Karpas-422 (cell line): ENCODE measurements at regions not wholly inside any gene's neighbourhood (a gene's known extent, or its start where the extent isn't known, plus 50 kb on each side); places are given as distances from the start of the nearest gene placed in this dataset.

Source experiments
- DNase-seq: peaks from one replicate; pipeline ENCODE4 v3.0.0-alpha.2; 2015
- H2AFZ ChIP-seq: fragments of 200-600 bp; sonication (generic); 2 replicates; pipeline ENCODE4 v1.6.1; 2014; ENCODE audit warnings: antibody characterized with exemption, low read length, mixed read lengths
- H3K27ac ChIP-seq: fragments of 200-600 bp; sonication (generic); 2 replicates; pipeline ENCODE4 v1.5.1; 2014; ENCODE audit warnings: mild to moderate bottlenecking, low read length, moderate library complexity
- H3K27me3 ChIP-seq: fragments of 200-600 bp; sonication (generic); 2 replicates; pipeline ENCODE4 v1.6.1; 2014; ENCODE audit warnings: low read length, mixed read lengths
- H3K36me3 ChIP-seq: fragments of 200-600 bp; sonication (generic); 2 replicates; pipeline ENCODE4 v1.6.1; 2014; ENCODE audit warnings: low read length, mixed read lengths; ENCODE audit not compliant: insufficient read depth
- H3K4me1 ChIP-seq: fragments of 200-600 bp; sonication (generic); 2 replicates; pipeline ENCODE4 v1.6.1; 2014; ENCODE audit warnings: mild to moderate bottlenecking, low read length, mixed read lengths
- H3K4me2 ChIP-seq: fragments of 200-600 bp; sonication (generic); 2 replicates; pipeline ENCODE4 v1.6.1; 2014; ENCODE audit warnings: low read length, low read depth, mild to moderate bottlenecking; ENCODE audit not compliant: poor library complexity, severe bottlenecking
- H3K4me3 ChIP-seq: fragments of 200-600 bp; sonication (generic); 2 replicates; pipeline ENCODE4 v1.5.1; 2014; ENCODE audit warnings: mild to moderate bottlenecking, antibody characterized with exemption, low read length, mixed read lengths
- H3K79me2 ChIP-seq: fragments of 200-600 bp; sonication (generic); 2 replicates; pipeline ENCODE4 v1.6.1; 2014; ENCODE audit warnings: mild to moderate bottlenecking, low read length, mixed read lengths
- H3K9ac ChIP-seq: fragments of 200-600 bp; sonication (generic); 2 replicates; pipeline ENCODE4 v1.6.0; 2014; ENCODE audit warnings: low read length
- H3K9me2 ChIP-seq: fragments of 200-600 bp; sonication (generic), shearing (Covaris generic); replicated peaks from 2 replicates; pipeline ENCODE4 v1.6.0; 2014; ENCODE audit warnings: mild to moderate bottlenecking, low read length, moderate library complexity; ENCODE audit not compliant: insufficient read depth
- H3K9me3 ChIP-seq: fragments of 300-700, 200-600 bp; sonication (generic); 2 replicates; pipeline ENCODE4 v1.6.1; 2014; ENCODE audit warnings: low read length, mixed read lengths
- H4K20me1 ChIP-seq: fragments of 200-600 bp; sonication (generic); 2 replicates; pipeline ENCODE4 v1.6.1; 2014; ENCODE audit warnings: mild to moderate bottlenecking, antibody characterized with exemption, low read length, low read depth; ENCODE audit not compliant: insufficient read depth

- H3K27me3 ChIP-seq = no peaks in the 10 kb centered on the region
- peaks cover 8% of the 10 kb centered on the region for H3K4me1 ChIP-seq
- no peaks in the 10 kb centered on the region for H3K79me2 ChIP-seq
- no peak overlapping the region for H3K27ac ChIP-seq
- no peak overlapping the region for H3K9ac ChIP-seq
- H4K20me1 ChIP-seq = no peaks in the 10 kb centered on the region
- no peaks in the 10 kb centered on the region for H3K36me3 ChIP-seq
- no peak for DNase-seq
- H2AFZ ChIP-seq = no peak overlapping the region
- H3K4me2 ChIP-seq = no peak overlapping the region
- no peaks in the 10 kb centered on the region for H3K9me2 ChIP-seq
- H3K9me3 ChIP-seq = no peaks in the 10 kb centered on the region
- no peak overlapping the region for H3K4me3 ChIP-seq
These were observed 65.5 kb upstream of the LAS1L start for GRCh38 chrX:65600106-65600505.

GRCh38 chrX:65598559-65599147 is 64.1 kb upstream of the LAS1L start:
- Histone ChIP-seq H3K9me2 (no peaks in the 10 kb centered on the region), H3K4me1 (peaks cover 8% of the 10 kb centered on the region), H3K4me3 (no peak overlapping the region), H3K79me2 (no peaks in the 10 kb centered on the region), H3K9ac (no peak overlapping the region), H3K27ac (no peak overlapping the region), H3K27me3 (no peaks in the 10 kb centered on the region), H3K9me3 (no peaks in the 10 kb centered on the region), H4K20me1 (no peaks in the 10 kb centered on the region), H3K36me3 (no peaks in the 10 kb centered on the region), H2AFZ (no peak overlapping the region), H3K4me2 (no peak overlapping the region)
- no peak for DNase-seq

GRCh38 chrX:65596270-65597034 is 61.9 kb upstream of the LAS1L start:
- no peak overlapping the region for H3K27ac ChIP-seq
- no peaks in the 10 kb centered on the region for H3K79me2 ChIP-seq
- no peak overlapping the region for H3K4me2 ChIP-seq
- H4K20me1 ChIP-seq = no peaks in the 10 kb centered on the region
- no peak overlapping the region for H3K9ac ChIP-seq
- H3K9me3 ChIP-seq = no peaks in the 10 kb centered on the region
- H3K27me3 ChIP-seq = no peaks in the 10 kb centered on the region
- no peak overlapping the region for H3K4me3 ChIP-seq
- DNase-seq = no peak
- H3K36me3 ChIP-seq = no peaks in the 10 kb centered on the region
- H2AFZ ChIP-seq = peak overlapping the region; percentile 94
- no peaks in the 10 kb centered on the region for H3K9me2 ChIP-seq
- H3K4me1 ChIP-seq = peaks cover 8% of the 10 kb centered on the region

- peaks cover 8% of the 10 kb centered on the region for H3K4me1 ChIP-seq
- H2AFZ ChIP-seq = peak overlapping the region; percentile 94
These were observed 60.9 kb upstream of the LAS1L start for GRCh38 chrX:65595460-65595876.

GRCh38 chrX:65591206-65591605 is 56.6 kb upstream of the LAS1L start:
- peaks cover 7% of the 10 kb centered on the region for H3K4me1 ChIP-seq
- no peaks in the 10 kb centered on the region for H4K20me1 ChIP-seq
- H3K27ac ChIP-seq = no peak overlapping the region
- no peak overlapping the region for H3K4me3 ChIP-seq
- no peaks in the 10 kb centered on the region for H3K36me3 ChIP-seq
- H3K9me3 ChIP-seq = no peaks in the 10 kb centered on the region
- H3K27me3 ChIP-seq = no peaks in the 10 kb centered on the region
- no peak overlapping the region for H3K4me2 ChIP-seq
- no peaks in the 10 kb centered on the region for H3K79me2 ChIP-seq
- H2AFZ ChIP-seq = no peak overlapping the region
- H3K9ac ChIP-seq = no peak overlapping the region
- no peak for DNase-seq
- no peaks in the 10 kb centered on the region for H3K9me2 ChIP-seq

More at GRCh38 chrX:65595460-65595876, 60.9 kb upstream of the LAS1L start:
- peak; percentile 97 for DNase-seq
- Histone ChIP-seq H3K36me3 (no peaks in the 10 kb centered on the region), H3K27me3 (no peaks in the 10 kb centered on the region), H3K9ac (no peak overlapping the region), H3K79me2 (no peaks in the 10 kb centered on the region), H3K9me3 (no peaks in the 10 kb centered on the region), H4K20me1 (no peaks in the 10 kb centered on the region), H3K4me3 (no peak overlapping the region), H3K4me2 (peak overlapping the region; percentile 33), H3K27ac (no peak overlapping the region), H3K9me2 (no peaks in the 10 kb centered on the region)

GRCh38 chrX:65589304-65589703 is 54.7 kb upstream of the LAS1L start:
- Histone ChIP-seq H2AFZ (no peak overlapping the region), H3K4me3 (no peak overlapping the region), H3K9ac (no peak overlapping the region), H3K4me1 (no peaks in the 10 kb centered on the region), H3K4me2 (no peak overlapping the region), H4K20me1 (no peaks in the 10 kb centered on the region), H3K9me2 (no peaks in the 10 kb centered on the region), H3K27me3 (no peaks in the 10 kb centered on the region), H3K36me3 (no peaks in the 10 kb centered on the region), H3K79me2 (no peaks in the 10 kb centered on the region), H3K9me3 (no peaks in the 10 kb centered on the region), H3K27ac (no peak overlapping the region)
- DNase-seq = no peak

GRCh38 chrX:65588795-65589194 is 54.2 kb upstream of the LAS1L start:
- Histone ChIP-seq H3K4me2 (no peak overlapping the region), H2AFZ (no peak overlapping the region), H3K36me3 (no peaks in the 10 kb centered on the region), H3K79me2 (no peaks in the 10 kb centered on the region), H3K9me3 (no peaks in the 10 kb centered on the region), H3K9ac (no peak overlapping the region), H3K27ac (no peak overlapping the region), H3K27me3 (no peaks in the 10 kb centered on the region), H3K9me2 (no peaks in the 10 kb centered on the region), H3K4me3 (no peak overlapping the region), H3K4me1 (no peaks in the 10 kb centered on the region), H4K20me1 (no peaks in the 10 kb centered on the region)
- no peak for DNase-seq

GRCh38 chrX:65587616-65588526 is 53.3 kb upstream of the LAS1L start:
- H3K79me2 ChIP-seq = no peaks in the 10 kb centered on the region
- H3K36me3 ChIP-seq = no peaks in the 10 kb centered on the region
- no peak overlapping the region for H3K27ac ChIP-seq
- H3K9me2 ChIP-seq = no peaks in the 10 kb centered on the region
- DNase-seq = no peak
- no peaks in the 10 kb centered on the region for H3K4me1 ChIP-seq
- H4K20me1 ChIP-seq = no peaks in the 10 kb centered on the region
- H3K4me3 ChIP-seq = no peak overlapping the region
- H3K9ac ChIP-seq = no peak overlapping the region
- no peak overlapping the region for H2AFZ ChIP-seq
- H3K4me2 ChIP-seq = no peak overlapping the region
- H3K9me3 ChIP-seq = no peaks in the 10 kb centered on the region
- no peaks in the 10 kb centered on the region for H3K27me3 ChIP-seq
